ENCODE measurements at regions not wholly inside any gene's neighbourhood (a gene's known extent, or its start where the extent isn't known, plus 50 kb on each side); places are given as distances from the start of the nearest gene placed in this dataset.

DNA sequence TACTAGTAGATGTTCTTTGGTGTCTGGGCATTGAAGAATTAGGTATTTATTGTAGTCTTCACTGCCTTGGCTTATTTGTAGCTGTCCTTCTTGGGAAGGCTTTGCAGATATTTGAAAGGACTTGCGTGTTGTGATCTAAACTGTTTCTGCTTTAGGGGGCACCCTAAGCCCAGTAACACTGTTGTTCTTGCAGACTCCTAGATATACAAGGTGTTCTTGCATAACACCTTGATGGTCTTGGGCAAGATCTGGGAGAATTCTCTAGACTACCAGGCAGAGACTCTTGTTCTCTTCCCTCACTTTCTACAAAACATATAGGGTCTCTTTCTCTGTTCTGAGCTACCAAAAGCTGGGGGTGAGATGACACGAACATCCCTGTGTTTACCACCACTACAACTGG is 179.1 kb downstream of the FAM170A start:
- TF ChIP-seq EZH2 (IDR thresholded peaks at IDR 0.05; ENCODE audit: borderline replicate concordance, low read depth, low read length, severe bottlenecking) (no peak), CTCF (IDR thresholded peaks at IDR 0.05; ENCODE audit: borderline replicate concordance, extremely low read depth, low read length, poor library complexity, severe bottlenecking) (no peak)
